GM23338 (cell line): ENCODE measurements at regions not wholly inside any gene's neighbourhood (a gene's known extent, or its start where the extent isn't known, plus 50 kb on each side); places are given as distances from the start of the nearest gene placed in this dataset.

Experiments
- ATAC-seq: fragments of 200-7000 bp; cut with Tn5 transposase; 3 replicates; pipeline ENCODE4 v1.9.1; 2020
- DNase-seq: peaks from one replicate; pipeline ENCODE4 v3.0.0-alpha.2; 2015; ENCODE audit warnings: low spot score
- H2AFZ ChIP-seq: fragments of 200-600 bp; sonication (generic); 2 replicates; pipeline ENCODE4 v1.8.0; 2016; ENCODE audit warnings: antibody characterized with exemption, mild to moderate bottlenecking, moderate library complexity
- H3F3A ChIP-seq: fragments of 200-600 bp; sonication (generic); replicated peaks from 2 replicates; pipeline ENCODE4 v1.8.0; 2017; ENCODE audit warnings: antibody characterized with exemption, mixed run types, low read depth
- H3K27ac ChIP-seq: fragments of 200-600 bp; sonication (generic); 2 replicates; pipeline ENCODE4 v1.6.1; 2016; ENCODE audit warnings: low read depth
- H3K27me3 ChIP-seq: fragments of 200-600 bp; sonication (generic); 2 replicates; pipeline ENCODE4 v1.8.0; 2016; ENCODE audit warnings: mild to moderate bottlenecking, mixed run types, moderate library complexity; ENCODE audit not compliant: insufficient read depth
- H3K36me3 ChIP-seq: fragments of 200-600 bp; sonication (generic); 2 replicates; pipeline ENCODE4 v1.8.0; 2016; ENCODE audit warnings: mild to moderate bottlenecking; ENCODE audit not compliant: insufficient read depth
- H3K4me1 ChIP-seq: fragments of 200-600 bp; sonication (generic); 2 replicates; pipeline ENCODE4 v1.8.0; 2016; ENCODE audit warnings: mild to moderate bottlenecking, moderate library complexity; ENCODE audit not compliant: insufficient read depth
- H3K4me2 ChIP-seq: fragments of 200-600 bp; sonication (generic); 2 replicates; pipeline ENCODE4 v1.7.1; 2017; ENCODE audit warnings: mixed run types
- H3K4me3 ChIP-seq: fragments of 200-600 bp; sonication (generic); 2 replicates; pipeline ENCODE4 v1.6.1; 2016; ENCODE audit warnings: mixed run types
- H3K79me2 ChIP-seq: fragments of 200-600 bp; sonication (generic); replicated peaks from 2 replicates; pipeline ENCODE4 v1.8.0; 2017; ENCODE audit warnings: mild to moderate bottlenecking; ENCODE audit not compliant: insufficient read depth
- H3K9me2 ChIP-seq: fragments of 200-600 bp; sonication (generic); 2 replicates; pipeline ENCODE4 v1.8.0; 2017; ENCODE audit not compliant: insufficient read depth
- H4K20me1 ChIP-seq: fragments of 200-600 bp; sonication (generic); replicated peaks from 2 replicates; pipeline ENCODE4 v1.8.0; 2017; ENCODE audit warnings: mild to moderate bottlenecking; ENCODE audit not compliant: insufficient read depth
- H3K27ac Mint-ChIP-seq: 2 replicates; pipeline ENCODE4 v1.8.0; 2020; ENCODE audit warnings: inconsistent platforms, mild to moderate bottlenecking, moderate library complexity, mixed read lengths
- H3K27me3 Mint-ChIP-seq: 3 replicates; pipeline ENCODE4 v1.8.0; 2022; ENCODE audit warnings: low read depth, mild to moderate bottlenecking, moderate library complexity, mixed read lengths, inconsistent platforms; ENCODE audit not compliant: insufficient read depth, poor library complexity
- H3K36me3 Mint-ChIP-seq: 3 replicates; pipeline ENCODE4 v1.8.0; 2021; ENCODE audit warnings: low read depth, mild to moderate bottlenecking, inconsistent platforms, moderate library complexity, mixed read lengths
- H3K4me1 Mint-ChIP-seq: 3 replicates; pipeline ENCODE4 v1.8.0; 2020; ENCODE audit warnings: mild to moderate bottlenecking, inconsistent platforms, mixed read lengths
- H3K4me3 Mint-ChIP-seq: 3 replicates; pipeline ENCODE4 v1.8.0; 2021; ENCODE audit warnings: moderate library complexity, mild to moderate bottlenecking, inconsistent platforms, mixed read lengths
- H3K9me3 Mint-ChIP-seq: 3 replicates; pipeline ENCODE4 v1.8.0; 2020; ENCODE audit warnings: moderate library complexity, mild to moderate bottlenecking, inconsistent platforms, mixed read lengths
- CREB1 ChIP-seq: fragments of 250-450 bp; sonication (Bioruptor Pico); IDR thresholded peaks from 2 replicates; pipeline ENCODE4 v1.5.0; 2020; ENCODE audit warnings: low read depth, mild to moderate bottlenecking, moderate library complexity
- EZH2 ChIP-seq: fragments of 200-600 bp; sonication (generic); IDR thresholded peaks from one replicate; pipeline ENCODE4 v1.8.0; 2017; ENCODE audit warnings: antibody characterized with exemption, mild to moderate bottlenecking, low read depth; ENCODE audit not compliant: unreplicated experiment
- EZH2phosphoT487 ChIP-seq: fragments of 200-600 bp; sonication (generic); IDR thresholded peaks from one replicate; pipeline ENCODE4 v1.8.1; 2018; ENCODE audit warnings: antibody characterized with exemption; ENCODE audit not compliant: unreplicated experiment
- POLR2AphosphoS5 ChIP-seq: IDR thresholded peaks from 2 replicates; pipeline ENCODE4 v1.6.1; 2016; ENCODE audit warnings: antibody characterized with exemption, low read depth
- TF ChIP-seq, protein P1 (sequence below): IDR thresholded peaks from one replicate; pipeline ENCODE4 v1.6.1; 2018; ENCODE audit warnings: antibody characterized with exemption; ENCODE audit not compliant: unreplicated experiment
- TF ChIP-seq, protein P2 (sequence below), 2 experiments: fragments of 200-600 bp in 1 of 2; sonication (generic) in 1 of 2; conservative IDR thresholded peaks; 2 replicates each; pipeline versions ENCODE4 v1.5.1 to v1.6.1; 2016 to 2017; ENCODE audit warnings: antibody characterized with exemption in 2 of 2, low read depth in 2 of 2, mild to moderate bottlenecking in 2 of 2, moderate library complexity in 1 of 2
- TF ChIP-seq, protein P3 (sequence below): fragments of 250-450 bp; sonication (Bioruptor Pico); IDR thresholded peaks from 2 replicates; pipeline ENCODE4 v1.5.0; 2020; ENCODE audit warnings: mild to moderate bottlenecking, moderate library complexity

DNA sequence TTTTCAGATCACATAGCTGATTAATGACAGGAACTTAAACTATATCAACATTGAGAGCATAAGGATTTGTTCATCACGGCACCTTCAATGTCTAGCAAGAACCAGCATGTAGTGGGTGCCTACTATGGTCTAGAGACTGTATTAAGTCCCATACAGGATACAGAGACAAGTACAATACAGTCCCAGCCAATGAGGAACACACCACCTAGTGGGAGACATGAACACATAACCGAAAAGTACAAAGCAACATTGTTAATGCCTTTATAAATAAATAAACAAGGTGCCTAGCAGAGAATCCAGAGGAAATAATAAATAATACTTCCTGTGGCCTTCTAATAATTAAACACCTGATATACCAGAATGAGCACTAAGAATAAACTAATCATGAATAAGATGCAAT is 87.7 kb upstream of the OPCML start:
- Mint-ChIP-seq H3K4me3 (no peak overlapping the region), H3K4me1 (peaks cover 9% of the 10 kb centered on the region), H3K27ac (no peak overlapping the region), H3K36me3 (peaks cover 3% of the 10 kb centered on the region; the same call in 1 of the 3 replicates), H3K9me3 (peaks cover 10% of the 10 kb centered on the region), H3K27me3 (no peaks in the 10 kb centered on the region)
- no peak overlapping the region for H3K27ac ChIP-seq
- H2AFZ ChIP-seq, result no peak overlapping the region
- H3K27me3 ChIP-seq, result no peaks in the 10 kb centered on the region
- no peaks in the 10 kb centered on the region for H3K36me3 ChIP-seq
- H4K20me1 ChIP-seq, result no peaks in the 10 kb centered on the region
- H3K4me1 ChIP-seq, result 0 out of 2 replicates have a peak, but pooled peaks cover 6% of the 10 kb centered on the region
- no peaks in the 10 kb centered on the region for H3K79me2 ChIP-seq
- TF ChIP-seq, protein P1, sequence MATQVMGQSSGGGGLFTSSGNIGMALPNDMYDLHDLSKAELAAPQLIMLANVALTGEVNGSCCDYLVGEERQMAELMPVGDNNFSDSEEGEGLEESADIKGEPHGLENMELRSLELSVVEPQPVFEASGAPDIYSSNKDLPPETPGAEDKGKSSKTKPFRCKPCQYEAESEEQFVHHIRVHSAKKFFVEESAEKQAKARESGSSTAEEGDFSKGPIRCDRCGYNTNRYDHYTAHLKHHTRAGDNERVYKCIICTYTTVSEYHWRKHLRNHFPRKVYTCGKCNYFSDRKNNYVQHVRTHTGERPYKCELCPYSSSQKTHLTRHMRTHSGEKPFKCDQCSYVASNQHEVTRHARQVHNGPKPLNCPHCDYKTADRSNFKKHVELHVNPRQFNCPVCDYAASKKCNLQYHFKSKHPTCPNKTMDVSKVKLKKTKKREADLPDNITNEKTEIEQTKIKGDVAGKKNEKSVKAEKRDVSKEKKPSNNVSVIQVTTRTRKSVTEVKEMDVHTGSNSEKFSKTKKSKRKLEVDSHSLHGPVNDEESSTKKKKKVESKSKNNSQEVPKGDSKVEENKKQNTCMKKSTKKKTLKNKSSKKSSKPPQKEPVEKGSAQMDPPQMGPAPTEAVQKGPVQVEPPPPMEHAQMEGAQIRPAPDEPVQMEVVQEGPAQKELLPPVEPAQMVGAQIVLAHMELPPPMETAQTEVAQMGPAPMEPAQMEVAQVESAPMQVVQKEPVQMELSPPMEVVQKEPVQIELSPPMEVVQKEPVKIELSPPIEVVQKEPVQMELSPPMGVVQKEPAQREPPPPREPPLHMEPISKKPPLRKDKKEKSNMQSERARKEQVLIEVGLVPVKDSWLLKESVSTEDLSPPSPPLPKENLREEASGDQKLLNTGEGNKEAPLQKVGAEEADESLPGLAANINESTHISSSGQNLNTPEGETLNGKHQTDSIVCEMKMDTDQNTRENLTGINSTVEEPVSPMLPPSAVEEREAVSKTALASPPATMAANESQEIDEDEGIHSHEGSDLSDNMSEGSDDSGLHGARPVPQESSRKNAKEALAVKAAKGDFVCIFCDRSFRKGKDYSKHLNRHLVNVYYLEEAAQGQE, result no peak
- no peak for TF ChIP-seq EZH2phosphoT487
- TF ChIP-seq, protein P2, sequence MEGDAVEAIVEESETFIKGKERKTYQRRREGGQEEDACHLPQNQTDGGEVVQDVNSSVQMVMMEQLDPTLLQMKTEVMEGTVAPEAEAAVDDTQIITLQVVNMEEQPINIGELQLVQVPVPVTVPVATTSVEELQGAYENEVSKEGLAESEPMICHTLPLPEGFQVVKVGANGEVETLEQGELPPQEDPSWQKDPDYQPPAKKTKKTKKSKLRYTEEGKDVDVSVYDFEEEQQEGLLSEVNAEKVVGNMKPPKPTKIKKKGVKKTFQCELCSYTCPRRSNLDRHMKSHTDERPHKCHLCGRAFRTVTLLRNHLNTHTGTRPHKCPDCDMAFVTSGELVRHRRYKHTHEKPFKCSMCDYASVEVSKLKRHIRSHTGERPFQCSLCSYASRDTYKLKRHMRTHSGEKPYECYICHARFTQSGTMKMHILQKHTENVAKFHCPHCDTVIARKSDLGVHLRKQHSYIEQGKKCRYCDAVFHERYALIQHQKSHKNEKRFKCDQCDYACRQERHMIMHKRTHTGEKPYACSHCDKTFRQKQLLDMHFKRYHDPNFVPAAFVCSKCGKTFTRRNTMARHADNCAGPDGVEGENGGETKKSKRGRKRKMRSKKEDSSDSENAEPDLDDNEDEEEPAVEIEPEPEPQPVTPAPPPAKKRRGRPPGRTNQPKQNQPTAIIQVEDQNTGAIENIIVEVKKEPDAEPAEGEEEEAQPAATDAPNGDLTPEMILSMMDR (conservative IDR thresholded peaks at IDR 0.05; ENCODE audit: low read depth in 2 of 2), result peak; percentile 40 to 62
- H3F3A ChIP-seq, result no peaks in the 10 kb centered on the region
- DNase-seq (peak; percentile 29), ATAC-seq (peak; percentile 51)
- no peak overlapping the region for H3K4me2 ChIP-seq
- H3K9me2 ChIP-seq, result no peaks in the 10 kb centered on the region; the same call in 1 of the 2 replicates
- no peak overlapping the region for H3K4me3 ChIP-seq

DNA sequence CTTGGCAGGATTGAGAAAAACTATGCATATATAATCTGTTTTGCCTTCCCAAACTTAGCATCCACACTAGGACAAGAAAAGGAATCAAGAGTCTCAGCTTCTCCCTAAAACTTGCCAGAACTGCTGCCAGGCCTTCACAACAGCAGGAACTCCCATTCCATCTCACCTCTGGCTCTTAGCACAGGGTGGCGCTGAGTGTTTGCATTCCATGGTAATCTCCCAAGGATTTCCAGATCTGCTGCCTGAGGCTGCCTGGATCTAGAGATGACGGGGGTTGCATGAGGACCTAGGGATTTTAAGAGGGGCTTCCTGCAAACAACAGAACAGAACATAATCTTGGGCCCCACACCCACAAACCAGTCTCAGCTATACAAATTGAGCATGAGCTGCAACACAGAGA is 87.1 kb upstream of the OPCML start:
- no peaks in the 10 kb centered on the region for H3K27me3 ChIP-seq
- no peaks in the 10 kb centered on the region for H3K27me3 Mint-ChIP-seq
- DNase-seq (peak; percentile 53), ATAC-seq (peak; percentile 95)
- no peaks in the 10 kb centered on the region; the same call in 1 of the 2 replicates for H3K9me2 ChIP-seq
- H3K4me3 ChIP-seq, result no peak overlapping the region
- H3K9me3 Mint-ChIP-seq, result peaks cover 10% of the 10 kb centered on the region
- H3K4me1 ChIP-seq, result 0 out of 2 replicates have a peak, but pooled peaks cover 6% of the 10 kb centered on the region
- H3K36me3 ChIP-seq, result no peaks in the 10 kb centered on the region
- peaks cover 3% of the 10 kb centered on the region; the same call in 1 of the 3 replicates for H3K36me3 Mint-ChIP-seq
- H2AFZ ChIP-seq, result peak overlapping the region; percentile 45; the same call in 1 of the 2 replicates
- H3K4me2 ChIP-seq, result no peak overlapping the region
- H4K20me1 ChIP-seq, result no peaks in the 10 kb centered on the region
- H3K79me2 ChIP-seq, result no peaks in the 10 kb centered on the region
- no peak overlapping the region for H3K27ac Mint-ChIP-seq
- no peak overlapping the region for H3K27ac ChIP-seq
- H3F3A ChIP-seq, result no peaks in the 10 kb centered on the region
- peaks cover 9% of the 10 kb centered on the region for H3K4me1 Mint-ChIP-seq
- no peak overlapping the region for H3K4me3 Mint-ChIP-seq
- TF ChIP-seq POLR2AphosphoS5 (no peak), CREB1 (no peak), EZH2 (no peak)
- TF ChIP-seq, protein P3, sequence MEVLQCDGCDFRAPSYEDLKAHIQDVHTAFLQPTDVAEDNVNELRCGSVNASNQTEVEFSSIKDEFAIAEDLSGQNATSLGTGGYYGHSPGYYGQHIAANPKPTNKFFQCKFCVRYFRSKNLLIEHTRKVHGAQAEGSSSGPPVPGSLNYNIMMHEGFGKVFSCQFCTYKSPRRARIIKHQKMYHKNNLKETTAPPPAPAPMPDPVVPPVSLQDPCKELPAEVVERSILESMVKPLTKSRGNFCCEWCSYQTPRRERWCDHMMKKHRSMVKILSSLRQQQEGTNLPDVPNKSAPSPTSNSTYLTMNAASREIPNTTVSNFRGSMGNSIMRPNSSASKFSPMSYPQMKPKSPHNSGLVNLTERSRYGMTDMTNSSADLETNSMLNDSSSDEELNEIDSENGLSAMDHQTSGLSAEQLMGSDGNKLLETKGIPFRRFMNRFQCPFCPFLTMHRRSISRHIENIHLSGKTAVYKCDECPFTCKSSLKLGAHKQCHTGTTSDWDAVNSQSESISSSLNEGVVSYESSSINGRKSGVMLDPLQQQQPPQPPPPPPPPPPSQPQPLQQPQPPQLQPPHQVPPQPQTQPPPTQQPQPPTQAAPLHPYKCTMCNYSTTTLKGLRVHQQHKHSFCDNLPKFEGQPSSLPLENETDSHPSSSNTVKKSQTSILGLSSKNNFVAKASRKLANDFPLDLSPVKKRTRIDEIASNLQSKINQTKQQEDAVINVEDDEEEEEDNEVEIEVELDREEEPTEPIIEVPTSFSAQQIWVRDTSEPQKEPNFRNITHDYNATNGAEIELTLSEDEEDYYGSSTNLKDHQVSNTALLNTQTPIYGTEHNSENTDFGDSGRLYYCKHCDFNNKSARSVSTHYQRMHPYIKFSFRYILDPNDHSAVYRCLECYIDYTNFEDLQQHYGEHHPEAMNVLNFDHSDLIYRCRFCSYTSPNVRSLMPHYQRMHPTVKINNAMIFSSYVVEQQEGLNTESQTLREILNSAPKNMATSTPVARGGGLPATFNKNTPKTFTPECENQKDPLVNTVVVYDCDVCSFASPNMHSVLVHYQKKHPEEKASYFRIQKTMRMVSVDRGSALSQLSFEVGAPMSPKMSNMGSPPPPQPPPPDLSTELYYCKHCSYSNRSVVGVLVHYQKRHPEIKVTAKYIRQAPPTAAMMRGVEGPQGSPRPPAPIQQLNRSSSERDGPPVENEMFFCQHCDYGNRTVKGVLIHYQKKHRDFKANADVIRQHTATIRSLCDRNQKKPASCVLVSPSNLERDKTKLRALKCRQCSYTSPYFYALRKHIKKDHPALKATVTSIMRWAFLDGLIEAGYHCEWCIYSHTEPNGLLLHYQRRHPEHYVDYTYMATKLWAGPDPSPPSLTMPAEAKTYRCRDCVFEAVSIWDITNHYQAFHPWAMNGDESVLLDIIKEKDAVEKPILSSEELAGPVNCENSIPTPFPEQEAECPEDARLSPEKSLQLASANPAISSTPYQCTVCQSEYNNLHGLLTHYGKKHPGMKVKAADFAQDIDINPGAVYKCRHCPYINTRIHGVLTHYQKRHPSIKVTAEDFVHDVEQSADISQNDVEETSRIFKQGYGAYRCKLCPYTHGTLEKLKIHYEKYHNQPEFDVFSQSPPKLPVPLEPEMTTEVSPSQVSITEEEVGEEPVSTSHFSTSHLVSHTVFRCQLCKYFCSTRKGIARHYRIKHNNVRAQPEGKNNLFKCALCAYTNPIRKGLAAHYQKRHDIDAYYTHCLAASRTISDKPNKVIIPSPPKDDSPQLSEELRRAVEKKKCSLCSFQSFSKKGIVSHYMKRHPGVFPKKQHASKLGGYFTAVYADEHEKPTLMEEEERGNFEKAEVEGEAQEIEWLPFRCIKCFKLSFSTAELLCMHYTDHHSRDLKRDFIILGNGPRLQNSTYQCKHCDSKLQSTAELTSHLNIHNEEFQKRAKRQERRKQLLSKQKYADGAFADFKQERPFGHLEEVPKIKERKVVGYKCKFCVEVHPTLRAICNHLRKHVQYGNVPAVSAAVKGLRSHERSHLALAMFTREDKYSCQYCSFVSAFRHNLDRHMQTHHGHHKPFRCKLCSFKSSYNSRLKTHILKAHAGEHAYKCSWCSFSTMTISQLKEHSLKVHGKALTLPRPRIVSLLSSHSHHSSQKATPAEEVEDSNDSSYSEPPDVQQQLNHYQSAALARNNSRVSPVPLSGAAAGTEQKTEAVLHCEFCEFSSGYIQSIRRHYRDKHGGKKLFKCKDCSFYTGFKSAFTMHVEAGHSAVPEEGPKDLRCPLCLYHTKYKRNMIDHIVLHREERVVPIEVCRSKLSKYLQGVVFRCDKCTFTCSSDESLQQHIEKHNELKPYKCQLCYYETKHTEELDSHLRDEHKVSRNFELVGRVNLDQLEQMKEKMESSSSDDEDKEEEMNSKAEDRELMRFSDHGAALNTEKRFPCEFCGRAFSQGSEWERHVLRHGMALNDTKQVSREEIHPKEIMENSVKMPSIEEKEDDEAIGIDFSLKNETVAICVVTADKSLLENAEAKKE, result peak; percentile 36; the same call in 1 of the 2 replicates
- TF ChIP-seq, protein P2 (conservative IDR thresholded peaks at IDR 0.05; ENCODE audit: low read depth in 2 of 2), result peak; percentile 30 to 84; a peak in 3 of 4 replicates
